ENCODE measurements at regions not wholly inside any gene's neighbourhood (a gene's known extent, or its start where the extent isn't known, plus 50 kb on each side); places are given as distances from the start of the nearest gene placed in this dataset.

DNA sequence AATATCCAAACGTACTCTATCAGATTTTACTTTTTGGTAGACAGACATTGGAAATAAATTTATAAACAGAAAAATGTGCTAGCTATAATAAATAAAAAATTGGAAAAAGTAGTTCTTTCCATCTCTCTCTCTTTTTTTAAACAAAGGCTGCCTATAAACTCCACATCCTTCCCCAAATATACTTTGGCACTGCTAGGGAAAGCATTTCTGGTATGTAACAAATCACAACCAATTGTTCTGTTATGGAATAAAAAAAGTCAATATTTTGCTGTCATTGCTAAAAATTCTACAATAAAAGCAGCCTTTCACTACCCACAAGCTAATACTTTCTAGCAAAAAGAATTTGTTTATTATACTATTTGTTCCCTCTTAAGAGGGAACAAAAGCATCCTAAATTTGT, 169.2 kb upstream of the TARS1 start:
- Histone ChIP-seq H3K27ac (ENCODE audit: poor library complexity, severe bottlenecking) (peak overlapping the region; percentile 89), H3K27me3 (ENCODE audit: insufficient read depth, poor library complexity, severe bottlenecking) (no peaks in the 10 kb centered on the region), H3K4me1 (ENCODE audit: insufficient read depth, poor library complexity, severe bottlenecking) (peaks cover 35% of the 10 kb centered on the region), H3K4me3 (ENCODE audit: severe bottlenecking) (no peak overlapping the region), H3K36me3 (ENCODE audit: low read depth) (no peaks in the 10 kb centered on the region; the same call in 1 of the 2 replicates), H3K9me3 (ENCODE audit: severe bottlenecking) (no peaks in the 10 kb centered on the region)
- DNase-seq (ENCODE audit: low spot score) = no peak
- no peak for ATAC-seq (ENCODE audit: low read depth)
- TF ChIP-seq, protein P1, sequence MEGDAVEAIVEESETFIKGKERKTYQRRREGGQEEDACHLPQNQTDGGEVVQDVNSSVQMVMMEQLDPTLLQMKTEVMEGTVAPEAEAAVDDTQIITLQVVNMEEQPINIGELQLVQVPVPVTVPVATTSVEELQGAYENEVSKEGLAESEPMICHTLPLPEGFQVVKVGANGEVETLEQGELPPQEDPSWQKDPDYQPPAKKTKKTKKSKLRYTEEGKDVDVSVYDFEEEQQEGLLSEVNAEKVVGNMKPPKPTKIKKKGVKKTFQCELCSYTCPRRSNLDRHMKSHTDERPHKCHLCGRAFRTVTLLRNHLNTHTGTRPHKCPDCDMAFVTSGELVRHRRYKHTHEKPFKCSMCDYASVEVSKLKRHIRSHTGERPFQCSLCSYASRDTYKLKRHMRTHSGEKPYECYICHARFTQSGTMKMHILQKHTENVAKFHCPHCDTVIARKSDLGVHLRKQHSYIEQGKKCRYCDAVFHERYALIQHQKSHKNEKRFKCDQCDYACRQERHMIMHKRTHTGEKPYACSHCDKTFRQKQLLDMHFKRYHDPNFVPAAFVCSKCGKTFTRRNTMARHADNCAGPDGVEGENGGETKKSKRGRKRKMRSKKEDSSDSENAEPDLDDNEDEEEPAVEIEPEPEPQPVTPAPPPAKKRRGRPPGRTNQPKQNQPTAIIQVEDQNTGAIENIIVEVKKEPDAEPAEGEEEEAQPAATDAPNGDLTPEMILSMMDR (IDR thresholded peaks at IDR 0.05; ENCODE audit: poor library complexity, severe bottlenecking) = no peak

DNA sequence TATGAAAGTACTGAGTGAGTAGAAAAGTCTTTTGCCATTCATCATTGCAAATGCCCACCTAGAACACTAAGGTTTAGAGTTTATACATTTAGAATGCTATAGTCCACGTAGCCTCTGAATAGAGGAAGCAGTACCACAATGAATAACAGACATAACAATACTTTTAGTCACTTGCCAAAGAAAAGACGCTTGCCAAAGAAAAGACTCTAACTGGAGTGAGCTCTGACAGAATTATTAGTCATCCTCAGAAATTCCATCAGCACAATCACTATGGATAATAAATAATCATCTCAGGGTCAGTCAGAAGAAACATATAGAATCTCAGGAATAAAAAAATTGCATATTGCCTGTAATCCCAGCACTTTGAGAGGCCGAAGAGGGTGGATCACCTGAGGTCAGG, 168.5 kb upstream of the TARS1 start:
- DNase-seq (ENCODE audit: low spot score) (no peak), ATAC-seq (ENCODE audit: low read depth) (peak; percentile 98)
- H3K4me1 ChIP-seq (ENCODE audit: insufficient read depth, poor library complexity, severe bottlenecking) = peaks cover 35% of the 10 kb centered on the region
- H3K27me3 ChIP-seq (ENCODE audit: insufficient read depth, poor library complexity, severe bottlenecking) = no peaks in the 10 kb centered on the region
- TF ChIP-seq, protein P1 (IDR thresholded peaks at IDR 0.05; ENCODE audit: poor library complexity, severe bottlenecking) = no peak
- peak overlapping the region; percentile 89 for H3K27ac ChIP-seq (ENCODE audit: poor library complexity, severe bottlenecking)
- no peaks in the 10 kb centered on the region; the same call in 1 of the 2 replicates for H3K36me3 ChIP-seq (ENCODE audit: low read depth)
- H3K4me3 ChIP-seq (ENCODE audit: severe bottlenecking) = no peak overlapping the region
- H3K9me3 ChIP-seq (ENCODE audit: severe bottlenecking) = no peaks in the 10 kb centered on the region

DNA sequence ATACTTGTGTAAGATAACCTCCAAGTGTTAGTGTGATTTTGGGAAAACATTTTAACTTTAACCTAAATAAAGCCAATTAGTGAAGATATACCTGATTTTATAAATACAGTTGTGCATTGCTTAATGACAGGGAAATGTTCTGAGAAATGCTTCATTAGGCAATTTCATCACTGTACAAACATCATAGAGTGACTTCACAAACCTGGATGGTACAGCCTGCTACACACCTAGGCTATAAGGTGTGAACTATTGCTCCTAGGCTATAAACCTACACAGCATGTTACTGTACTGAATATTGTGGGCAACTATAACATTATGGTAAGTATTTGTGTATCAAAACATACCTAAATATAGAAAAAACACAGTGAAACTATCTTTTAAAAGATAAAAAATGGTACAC, 166.8 kb upstream of the TARS1 start:
- no peaks in the 10 kb centered on the region for H3K9me3 ChIP-seq (ENCODE audit: severe bottlenecking)
- H3K27me3 ChIP-seq (ENCODE audit: insufficient read depth, poor library complexity, severe bottlenecking) = no peaks in the 10 kb centered on the region
- H3K4me1 ChIP-seq (ENCODE audit: insufficient read depth, poor library complexity, severe bottlenecking) = peaks cover 35% of the 10 kb centered on the region
- H3K4me3 ChIP-seq (ENCODE audit: severe bottlenecking) = no peak overlapping the region
- no peak for ATAC-seq (ENCODE audit: low read depth)
- TF ChIP-seq, protein P1 (IDR thresholded peaks at IDR 0.05; ENCODE audit: poor library complexity, severe bottlenecking) = no peak
- no peak for DNase-seq (ENCODE audit: low spot score)
- no peaks in the 10 kb centered on the region; the same call in 1 of the 2 replicates for H3K36me3 ChIP-seq (ENCODE audit: low read depth)
- peak overlapping the region; percentile 36 for H3K27ac ChIP-seq (ENCODE audit: poor library complexity, severe bottlenecking)

DNA sequence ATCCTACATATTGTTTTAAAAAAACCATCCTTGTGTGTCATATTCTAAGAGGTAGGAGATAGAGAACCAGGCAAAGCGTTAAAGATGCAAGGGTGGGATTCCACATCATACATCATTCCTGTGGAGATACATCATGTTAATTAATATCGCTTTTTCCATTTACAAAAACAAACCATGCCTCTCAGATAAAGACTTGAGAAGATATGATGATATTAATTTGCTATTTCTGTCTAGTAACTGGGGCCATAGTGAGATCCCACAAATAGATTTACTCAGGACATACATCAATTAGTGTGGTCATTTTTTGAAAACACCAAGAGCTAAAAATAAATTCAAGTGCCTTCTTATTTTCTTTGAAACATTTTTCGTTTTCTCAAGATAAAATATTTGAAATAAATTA, 165.4 kb upstream of the TARS1 start:
- DNase-seq (ENCODE audit: low spot score) = no peak
- TF ChIP-seq, protein P1 (IDR thresholded peaks at IDR 0.05; ENCODE audit: poor library complexity, severe bottlenecking) = no peak
- Histone ChIP-seq H3K9me3 (ENCODE audit: severe bottlenecking) (no peaks in the 10 kb centered on the region), H3K27me3 (ENCODE audit: insufficient read depth, poor library complexity, severe bottlenecking) (no peaks in the 10 kb centered on the region), H3K36me3 (ENCODE audit: low read depth) (no peaks in the 10 kb centered on the region; the same call in 1 of the 2 replicates), H3K4me1 (ENCODE audit: insufficient read depth, poor library complexity, severe bottlenecking) (peaks cover 30% of the 10 kb centered on the region), H3K27ac (ENCODE audit: poor library complexity, severe bottlenecking) (no peak overlapping the region), H3K4me3 (ENCODE audit: severe bottlenecking) (no peak overlapping the region)
- ATAC-seq (ENCODE audit: low read depth) = no peak

DNA sequence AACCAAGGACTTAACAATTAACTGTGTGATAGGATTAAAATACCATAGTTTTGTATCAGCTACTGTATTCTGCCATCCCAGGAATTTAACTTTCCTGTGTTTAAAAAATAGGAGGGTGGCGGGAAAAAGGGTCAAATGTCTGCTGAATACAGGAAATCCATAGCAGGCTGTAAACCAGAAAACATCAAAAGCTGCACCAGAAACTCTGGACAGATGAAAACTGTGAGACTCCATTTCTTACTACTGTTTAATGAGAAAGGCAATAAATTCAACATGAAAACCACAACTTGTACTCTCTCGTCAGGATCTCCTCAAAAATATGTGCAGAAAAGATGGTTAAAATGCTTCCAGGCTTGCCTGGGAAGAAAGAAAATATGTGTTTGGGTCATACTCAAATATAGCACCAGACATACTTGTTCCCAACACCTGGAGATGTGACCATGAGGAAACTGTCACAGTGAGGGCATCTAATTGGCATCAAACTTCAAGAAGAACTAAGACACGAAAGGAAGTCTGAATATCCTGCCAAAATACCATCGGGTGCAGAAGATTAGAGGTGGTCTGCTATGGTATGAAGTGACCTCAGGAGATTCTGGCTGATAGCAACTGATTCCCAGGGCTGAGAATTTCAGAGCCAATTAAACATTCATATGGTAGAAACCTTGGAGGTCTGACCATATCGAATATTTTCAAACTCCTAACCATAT, 164.7 kb upstream of the TARS1 start:
- ATAC-seq (ENCODE audit: low read depth) (no peak), DNase-seq (ENCODE audit: low spot score) (no peak)
- Histone ChIP-seq H3K9me3 (ENCODE audit: severe bottlenecking) (no peaks in the 10 kb centered on the region), H3K36me3 (ENCODE audit: low read depth) (no peaks in the 10 kb centered on the region; the same call in 1 of the 2 replicates), H3K27ac (ENCODE audit: poor library complexity, severe bottlenecking) (no peak overlapping the region), H3K4me3 (ENCODE audit: severe bottlenecking) (no peak overlapping the region), H3K4me1 (ENCODE audit: insufficient read depth, poor library complexity, severe bottlenecking) (peaks cover 23% of the 10 kb centered on the region), H3K27me3 (ENCODE audit: insufficient read depth, poor library complexity, severe bottlenecking) (no peaks in the 10 kb centered on the region)
- TF ChIP-seq, protein P1 (IDR thresholded peaks at IDR 0.05; ENCODE audit: poor library complexity, severe bottlenecking) = no peak
